Skeletal muscle satellite cell (primary cell): ENCODE measurements at regions not wholly inside any gene's neighbourhood (a gene's known extent, or its start where the extent isn't known, plus 50 kb on each side); places are given as distances from the start of the nearest gene placed in this dataset.
"Not testable (repeated sequence)": the region's sequence is repeated elsewhere in the genome, so short reads cannot be mapped to it uniquely, and the experiment has no call there.

Experiments used
- H3K27me3 ChIP-seq: 2 replicates; pipeline ENCODE4 v1.7.0; 2013; ENCODE audit warnings: low read length; ENCODE audit not compliant: control insufficient read depth, insufficient read depth
- H3K36me3 ChIP-seq: 2 replicates; pipeline ENCODE4 v1.7.0; 2013; ENCODE audit warnings: mild to moderate bottlenecking, control low read depth, low read length; ENCODE audit not compliant: insufficient read depth
- H3K4me1 ChIP-seq: 2 replicates; pipeline ENCODE4 v1.7.0; 2013; ENCODE audit warnings: low read length; ENCODE audit not compliant: control insufficient read depth, insufficient read depth
- H3K4me2 ChIP-seq: 2 replicates; pipeline ENCODE4 v1.7.0; 2013; ENCODE audit warnings: mild to moderate bottlenecking, low read length
- H3K4me3 ChIP-seq: 2 replicates; pipeline ENCODE4 v1.7.0; 2013; ENCODE audit warnings: low read length
- H3K9ac ChIP-seq: 2 replicates; pipeline ENCODE4 v1.7.0; 2013; ENCODE audit warnings: mild to moderate bottlenecking, low read depth, low read length, moderate library complexity
- H3K9me3 ChIP-seq: replicated peaks from 2 replicates; pipeline ENCODE4 v1.7.0; 2013; ENCODE audit warnings: mild to moderate bottlenecking, control low read depth, low read length

GRCh38 chr2:53353135-53354114 is 414.2 kb upstream of the CHAC2 start:
- peak overlapping the region; percentile 49 for H3K4me3 ChIP-seq
- no peaks in the 10 kb centered on the region for H3K36me3 ChIP-seq
- H3K4me2 ChIP-seq, result no peak overlapping the region
- no peaks in the 10 kb centered on the region for H3K9me3 ChIP-seq
- no peak overlapping the region for H3K9ac ChIP-seq
- no peaks in the 10 kb centered on the region for H3K27me3 ChIP-seq
- H3K4me1 ChIP-seq, result peaks cover 10% of the 10 kb centered on the region

GRCh38 chr2:53347269-53347668 is 420.3 kb upstream of the CHAC2 start:
- Histone ChIP-seq H3K9me3 (no peaks in the 10 kb centered on the region), H3K4me1 (no peaks in the 10 kb centered on the region), H3K27me3 (no peaks in the 10 kb centered on the region), H3K36me3 (no peaks in the 10 kb centered on the region), H3K9ac (no peak overlapping the region), H3K4me3 (no peak overlapping the region), H3K4me2 (no peak overlapping the region)

GRCh38 chr2:53342248-53342647 is 425.4 kb upstream of the CHAC2 start:
- Histone ChIP-seq H3K36me3 (no peaks in the 10 kb centered on the region), H3K27me3 (no peaks in the 10 kb centered on the region), H3K9ac (no peak overlapping the region), H3K9me3 (no peaks in the 10 kb centered on the region), H3K4me3 (no peak overlapping the region), H3K4me1 (no peaks in the 10 kb centered on the region), H3K4me2 (no peak overlapping the region)

DNA sequence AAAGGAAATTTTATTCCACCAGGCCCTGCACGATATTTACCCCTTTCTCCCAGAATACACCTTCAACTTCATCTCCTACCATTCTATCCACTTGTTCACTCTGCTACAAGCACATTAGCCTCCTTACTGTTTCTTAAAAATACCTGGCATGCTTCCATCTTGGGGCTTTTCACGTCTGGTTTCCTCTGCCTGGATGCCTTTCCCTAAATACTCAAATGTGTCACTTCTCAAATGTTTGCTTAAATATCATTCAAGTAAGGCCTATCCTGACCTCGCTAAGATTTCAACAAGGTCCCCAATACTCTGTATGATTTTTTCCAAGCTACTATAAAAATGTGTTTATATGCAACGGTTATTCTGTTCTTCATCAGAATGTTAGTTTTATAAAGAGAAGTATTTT is 433.0 kb upstream of the CHAC2 start:
- Histone ChIP-seq H3K4me1 (no peaks in the 10 kb centered on the region), H3K27me3 (no peaks in the 10 kb centered on the region), H3K9me3 (no peaks in the 10 kb centered on the region), H3K4me3 (no peak overlapping the region), H3K9ac (no peak overlapping the region), H3K4me2 (no peak overlapping the region), H3K36me3 (no peaks in the 10 kb centered on the region)

DNA sequence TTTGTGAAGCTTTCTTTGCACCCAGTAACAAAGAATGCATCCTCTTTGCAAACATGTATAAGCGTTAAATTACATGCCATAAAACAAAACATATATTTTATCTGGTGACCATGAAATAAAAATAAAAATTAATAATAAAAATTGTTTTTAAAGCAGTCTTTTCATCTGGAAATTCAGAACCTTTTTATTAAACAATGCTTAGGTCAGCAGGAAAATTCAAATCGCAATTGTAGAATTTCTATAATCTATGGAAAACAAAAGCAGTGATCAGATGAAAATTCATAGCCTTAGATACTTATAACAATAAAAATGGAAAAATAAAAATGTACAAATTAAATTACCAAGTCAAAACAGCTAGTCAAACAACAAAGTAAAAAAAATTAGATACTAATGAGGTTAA is 435.9 kb upstream of the CHAC2 start:
- no peak overlapping the region for H3K9ac ChIP-seq
- no peak overlapping the region for H3K4me2 ChIP-seq
- no peaks in the 10 kb centered on the region for H3K9me3 ChIP-seq
- H3K4me3 ChIP-seq, result no peak overlapping the region
- no peaks in the 10 kb centered on the region for H3K36me3 ChIP-seq
- no peaks in the 10 kb centered on the region for H3K4me1 ChIP-seq
- H3K27me3 ChIP-seq, result no peaks in the 10 kb centered on the region

DNA sequence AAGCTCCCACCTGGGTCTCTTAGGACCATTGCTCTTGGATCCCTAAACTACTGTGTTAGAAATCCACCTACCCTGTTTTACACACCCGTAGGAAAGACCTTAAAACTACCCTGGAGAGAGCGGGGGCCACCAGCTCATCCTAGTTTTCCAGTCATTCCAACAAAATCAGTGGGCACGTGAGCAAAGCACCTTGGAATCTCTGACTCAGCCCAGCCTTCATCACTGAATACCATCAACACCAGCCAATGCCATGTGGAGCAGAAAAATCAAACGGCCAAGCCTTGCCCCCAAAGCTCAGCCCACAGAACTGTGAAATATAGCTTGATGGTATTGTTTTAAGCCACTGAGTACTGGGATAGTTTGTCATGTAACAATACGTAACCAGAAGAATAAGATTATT is 449.7 kb upstream of the CHAC2 start:
- Histone ChIP-seq H3K27me3 (no peaks in the 10 kb centered on the region), H3K9me3 (no peaks in the 10 kb centered on the region), H3K4me3 (no peak overlapping the region), H3K36me3 (no peaks in the 10 kb centered on the region), H3K9ac (no peak overlapping the region), H3K4me1 (no peaks in the 10 kb centered on the region), H3K4me2 (no peak overlapping the region)

GRCh38 chr2:53315149-53315548 is 452.5 kb upstream of the CHAC2 start:
- Histone ChIP-seq H3K36me3 (no peaks in the 10 kb centered on the region), H3K9ac (no peak overlapping the region), H3K27me3 (no peaks in the 10 kb centered on the region), H3K4me3 (no peak overlapping the region), H3K4me1 (no peaks in the 10 kb centered on the region), H3K9me3 (no peaks in the 10 kb centered on the region), H3K4me2 (no peak overlapping the region)

GRCh38 chr2:53314718-53315117 is 452.9 kb upstream of the CHAC2 start:
- H3K9me3 ChIP-seq, result no peaks in the 10 kb centered on the region
- no peaks in the 10 kb centered on the region for H3K27me3 ChIP-seq
- no peak overlapping the region for H3K4me3 ChIP-seq

GRCh38 chr2:53313644-53314043 is 454.0 kb upstream of the CHAC2 start:
- H3K36me3 ChIP-seq, H3K9ac ChIP-seq, H3K9me3 ChIP-seq, H3K4me3 ChIP-seq, H3K27me3 ChIP-seq, H3K4me2 ChIP-seq, H3K4me1 ChIP-seq: not testable (repeated sequence)

More at GRCh38 chr2:53314718-53315117, 452.9 kb upstream of the CHAC2 start:
- Histone ChIP-seq H3K4me2 (no peak overlapping the region), H3K36me3 (no peaks in the 10 kb centered on the region), H3K4me1 (no peaks in the 10 kb centered on the region), H3K9ac (no peak overlapping the region)

DNA sequence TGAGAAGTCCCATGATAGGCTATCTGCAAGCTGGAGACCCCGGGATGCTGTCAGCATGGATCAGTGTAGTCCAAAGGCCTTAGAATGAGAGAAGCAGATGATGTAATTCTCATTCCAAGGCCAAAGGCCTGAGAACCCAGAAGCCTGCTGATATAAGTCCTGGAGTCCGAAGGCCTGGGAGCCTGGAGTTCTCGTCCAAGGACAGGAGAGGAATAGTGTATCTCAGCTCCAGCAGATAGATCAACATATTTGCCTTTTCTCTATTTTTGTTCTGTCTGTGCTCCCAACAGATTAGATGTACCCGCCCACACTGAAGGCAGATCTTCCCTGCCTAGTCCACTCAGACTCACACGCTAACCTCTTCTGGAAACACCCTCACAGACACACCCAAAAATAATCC is 454.9 kb upstream of the CHAC2 start:
- Histone ChIP-seq H3K4me1 (no peaks in the 10 kb centered on the region), H3K9ac (no peak overlapping the region), H3K27me3 (no peaks in the 10 kb centered on the region), H3K4me2 (no peak overlapping the region), H3K9me3 (no peaks in the 10 kb centered on the region), H3K4me3 (no peak overlapping the region), H3K36me3 (no peaks in the 10 kb centered on the region)

GRCh38 chr2:53312181-53312580 is 455.4 kb upstream of the CHAC2 start:
- no peaks in the 10 kb centered on the region for H3K36me3 ChIP-seq
- no peak overlapping the region for H3K4me2 ChIP-seq
- no peaks in the 10 kb centered on the region for H3K9me3 ChIP-seq
- H3K4me1 ChIP-seq, result no peaks in the 10 kb centered on the region
- no peaks in the 10 kb centered on the region for H3K27me3 ChIP-seq
- no peak overlapping the region for H3K4me3 ChIP-seq
- no peak overlapping the region for H3K9ac ChIP-seq

- H3K9ac ChIP-seq, result no peak overlapping the region
- no peak overlapping the region for H3K4me3 ChIP-seq
- no peaks in the 10 kb centered on the region for H3K9me3 ChIP-seq
- no peak overlapping the region for H3K4me2 ChIP-seq
- H3K27me3 ChIP-seq, result no peaks in the 10 kb centered on the region
- no peaks in the 10 kb centered on the region for H3K4me1 ChIP-seq
- H3K36me3 ChIP-seq, result no peaks in the 10 kb centered on the region
These were observed 464.5 kb upstream of the CHAC2 start for GRCh38 chr2:53303012-53303578.
